ENCODE measurements at regions not wholly inside any gene's neighbourhood (a gene's known extent, or its start where the extent isn't known, plus 50 kb on each side); places are given as distances from the start of the nearest gene placed in this dataset.
A peak's percentile ranks its signal among the peaks of the same experiment; 100 is the strongest.

DNA sequence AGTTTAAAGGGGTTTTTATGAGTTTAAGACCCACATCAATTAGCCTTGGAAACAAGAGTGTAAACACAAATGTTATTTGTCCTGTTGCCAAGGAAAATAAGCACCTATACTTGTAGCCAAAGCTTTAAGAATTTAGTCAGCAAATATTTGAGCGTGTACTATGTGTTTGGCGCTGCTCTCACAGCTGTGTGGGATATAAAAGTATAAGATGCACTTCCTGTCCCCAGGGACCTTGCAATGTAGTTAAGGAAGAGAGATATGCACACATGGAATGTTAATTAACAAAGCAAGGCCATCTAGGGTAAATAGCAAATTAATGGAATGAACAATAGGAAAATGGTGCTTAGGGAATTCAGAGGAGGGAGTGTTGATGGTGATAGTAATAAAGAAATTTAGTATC is 134.9 kb upstream of the SRRM4 start (continued):
- TF ChIP-seq, protein P1, sequence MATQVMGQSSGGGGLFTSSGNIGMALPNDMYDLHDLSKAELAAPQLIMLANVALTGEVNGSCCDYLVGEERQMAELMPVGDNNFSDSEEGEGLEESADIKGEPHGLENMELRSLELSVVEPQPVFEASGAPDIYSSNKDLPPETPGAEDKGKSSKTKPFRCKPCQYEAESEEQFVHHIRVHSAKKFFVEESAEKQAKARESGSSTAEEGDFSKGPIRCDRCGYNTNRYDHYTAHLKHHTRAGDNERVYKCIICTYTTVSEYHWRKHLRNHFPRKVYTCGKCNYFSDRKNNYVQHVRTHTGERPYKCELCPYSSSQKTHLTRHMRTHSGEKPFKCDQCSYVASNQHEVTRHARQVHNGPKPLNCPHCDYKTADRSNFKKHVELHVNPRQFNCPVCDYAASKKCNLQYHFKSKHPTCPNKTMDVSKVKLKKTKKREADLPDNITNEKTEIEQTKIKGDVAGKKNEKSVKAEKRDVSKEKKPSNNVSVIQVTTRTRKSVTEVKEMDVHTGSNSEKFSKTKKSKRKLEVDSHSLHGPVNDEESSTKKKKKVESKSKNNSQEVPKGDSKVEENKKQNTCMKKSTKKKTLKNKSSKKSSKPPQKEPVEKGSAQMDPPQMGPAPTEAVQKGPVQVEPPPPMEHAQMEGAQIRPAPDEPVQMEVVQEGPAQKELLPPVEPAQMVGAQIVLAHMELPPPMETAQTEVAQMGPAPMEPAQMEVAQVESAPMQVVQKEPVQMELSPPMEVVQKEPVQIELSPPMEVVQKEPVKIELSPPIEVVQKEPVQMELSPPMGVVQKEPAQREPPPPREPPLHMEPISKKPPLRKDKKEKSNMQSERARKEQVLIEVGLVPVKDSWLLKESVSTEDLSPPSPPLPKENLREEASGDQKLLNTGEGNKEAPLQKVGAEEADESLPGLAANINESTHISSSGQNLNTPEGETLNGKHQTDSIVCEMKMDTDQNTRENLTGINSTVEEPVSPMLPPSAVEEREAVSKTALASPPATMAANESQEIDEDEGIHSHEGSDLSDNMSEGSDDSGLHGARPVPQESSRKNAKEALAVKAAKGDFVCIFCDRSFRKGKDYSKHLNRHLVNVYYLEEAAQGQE (IDR thresholded peaks at IDR 0.05; ENCODE audit: unreplicated experiment) = no peak

DNA sequence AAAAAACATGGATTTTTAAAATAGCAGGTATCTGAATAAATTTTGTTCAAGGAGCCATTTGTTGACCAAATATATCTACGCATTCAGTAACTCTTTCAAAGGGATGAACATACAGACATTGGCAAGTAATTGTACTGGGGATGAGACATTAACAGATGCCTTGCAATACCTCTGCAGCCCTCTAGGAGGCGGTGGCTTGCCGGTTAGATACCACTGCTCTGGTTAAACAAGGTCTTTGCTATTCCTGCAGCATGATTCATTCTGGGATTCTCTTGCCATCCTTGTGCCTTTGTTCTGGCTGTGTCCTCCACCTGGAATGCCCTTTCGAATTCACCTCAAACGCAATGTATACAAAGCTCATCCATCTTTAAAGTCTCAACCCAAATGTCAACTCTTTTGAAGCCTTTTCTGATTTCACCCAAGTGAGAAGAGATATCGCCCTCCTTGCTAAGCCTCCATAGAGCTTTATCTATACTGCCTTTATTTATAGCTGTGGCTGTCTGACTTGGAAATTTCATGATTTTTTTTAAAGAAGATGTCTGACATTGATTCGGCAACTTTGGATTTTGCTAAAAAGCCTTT is 131.0 kb upstream of the SRRM4 start:
- no peaks in the 10 kb centered on the region for H3K9me3 Mint-ChIP-seq
- no peak overlapping the region for H3K27ac ChIP-seq (ENCODE audit: low read depth)
- no peaks in the 10 kb centered on the region for H3K36me3 ChIP-seq (ENCODE audit: insufficient read depth)
- no peaks in the 10 kb centered on the region for H3K36me3 Mint-ChIP-seq (ENCODE audit: low read depth)
- no peaks in the 10 kb centered on the region for H3K27me3 ChIP-seq (ENCODE audit: insufficient read depth)
- ATAC-seq (peak; percentile 89), DNase-seq (ENCODE audit: low spot score) (peak; percentile 82)
- H3K79me2 ChIP-seq (replicated peaks; ENCODE audit: insufficient read depth) = no peaks in the 10 kb centered on the region
- H3K4me3 Mint-ChIP-seq = no peak overlapping the region
- no peak for TF ChIP-seq STAT1 (IDR thresholded peaks at IDR 0.05; ENCODE audit: unreplicated experiment)
- TF ChIP-seq, protein P2, sequence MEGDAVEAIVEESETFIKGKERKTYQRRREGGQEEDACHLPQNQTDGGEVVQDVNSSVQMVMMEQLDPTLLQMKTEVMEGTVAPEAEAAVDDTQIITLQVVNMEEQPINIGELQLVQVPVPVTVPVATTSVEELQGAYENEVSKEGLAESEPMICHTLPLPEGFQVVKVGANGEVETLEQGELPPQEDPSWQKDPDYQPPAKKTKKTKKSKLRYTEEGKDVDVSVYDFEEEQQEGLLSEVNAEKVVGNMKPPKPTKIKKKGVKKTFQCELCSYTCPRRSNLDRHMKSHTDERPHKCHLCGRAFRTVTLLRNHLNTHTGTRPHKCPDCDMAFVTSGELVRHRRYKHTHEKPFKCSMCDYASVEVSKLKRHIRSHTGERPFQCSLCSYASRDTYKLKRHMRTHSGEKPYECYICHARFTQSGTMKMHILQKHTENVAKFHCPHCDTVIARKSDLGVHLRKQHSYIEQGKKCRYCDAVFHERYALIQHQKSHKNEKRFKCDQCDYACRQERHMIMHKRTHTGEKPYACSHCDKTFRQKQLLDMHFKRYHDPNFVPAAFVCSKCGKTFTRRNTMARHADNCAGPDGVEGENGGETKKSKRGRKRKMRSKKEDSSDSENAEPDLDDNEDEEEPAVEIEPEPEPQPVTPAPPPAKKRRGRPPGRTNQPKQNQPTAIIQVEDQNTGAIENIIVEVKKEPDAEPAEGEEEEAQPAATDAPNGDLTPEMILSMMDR (conservative IDR thresholded peaks at IDR 0.05; ENCODE audit: low read depth in 2 of 2) = peak; percentile 86 to 88
- TF ChIP-seq JUNB (IDR thresholded peaks at IDR 0.05; ENCODE audit: unreplicated experiment) = no peak
- H3K9me2 ChIP-seq (ENCODE audit: insufficient read depth) = peaks cover 4% of the 10 kb centered on the region; the same call in 1 of the 2 replicates
- H3K27me3 Mint-ChIP-seq (ENCODE audit: insufficient read depth, low read depth, poor library complexity) = no peaks in the 10 kb centered on the region
- no peaks in the 10 kb centered on the region for H4K20me1 ChIP-seq (replicated peaks; ENCODE audit: insufficient read depth)
- H3K4me3 ChIP-seq = no peak overlapping the region
- H3K4me2 ChIP-seq = no peak overlapping the region
- H3F3A ChIP-seq (replicated peaks; ENCODE audit: low read depth) = no peaks in the 10 kb centered on the region
- H2AFZ ChIP-seq = no peak overlapping the region
- no peak overlapping the region for H3K27ac Mint-ChIP-seq
- peaks cover 12% of the 10 kb centered on the region for H3K4me1 Mint-ChIP-seq
- H3K4me1 ChIP-seq (ENCODE audit: insufficient read depth) = peaks cover 4% of the 10 kb centered on the region; the same call in 1 of the 2 replicates

DNA sequence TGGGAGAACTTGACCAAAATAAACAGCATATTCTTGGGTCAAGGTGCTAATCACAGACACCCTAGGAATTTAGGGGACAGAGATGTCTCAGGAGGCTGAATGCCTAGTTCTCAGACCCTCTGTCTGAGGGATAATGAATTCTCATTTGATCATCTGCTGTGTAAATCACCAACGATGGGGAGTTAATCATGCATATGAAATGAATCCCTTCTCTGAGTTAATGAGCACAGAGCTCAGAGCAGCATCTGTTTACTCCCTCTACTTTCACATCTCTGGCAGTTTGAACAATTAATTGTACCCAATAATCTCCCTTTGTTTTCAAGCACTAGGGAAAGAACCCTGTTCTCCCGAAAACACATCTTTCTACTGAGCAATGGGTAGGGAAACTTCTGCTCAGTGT is 129.4 kb upstream of the SRRM4 start:
- Histone ChIP-seq H3K4me1 (ENCODE audit: insufficient read depth) (peaks cover 4% of the 10 kb centered on the region; the same call in 1 of the 2 replicates), H2AFZ (no peak overlapping the region), H3K9me2 (ENCODE audit: insufficient read depth) (peaks cover 4% of the 10 kb centered on the region; the same call in 1 of the 2 replicates), H3K27me3 (ENCODE audit: insufficient read depth) (no peaks in the 10 kb centered on the region), H3K4me2 (no peak overlapping the region), H4K20me1 (replicated peaks; ENCODE audit: insufficient read depth) (no peaks in the 10 kb centered on the region), H3K79me2 (replicated peaks; ENCODE audit: insufficient read depth) (no peaks in the 10 kb centered on the region), H3K4me3 (no peak overlapping the region), H3K27ac (ENCODE audit: low read depth) (no peak overlapping the region), H3F3A (replicated peaks; ENCODE audit: low read depth) (no peaks in the 10 kb centered on the region), H3K36me3 (ENCODE audit: insufficient read depth) (no peaks in the 10 kb centered on the region)
- ATAC-seq (no peak), DNase-seq (ENCODE audit: low spot score) (no peak)
- no peak overlapping the region for H3K27ac Mint-ChIP-seq
- TF ChIP-seq, protein P3, sequence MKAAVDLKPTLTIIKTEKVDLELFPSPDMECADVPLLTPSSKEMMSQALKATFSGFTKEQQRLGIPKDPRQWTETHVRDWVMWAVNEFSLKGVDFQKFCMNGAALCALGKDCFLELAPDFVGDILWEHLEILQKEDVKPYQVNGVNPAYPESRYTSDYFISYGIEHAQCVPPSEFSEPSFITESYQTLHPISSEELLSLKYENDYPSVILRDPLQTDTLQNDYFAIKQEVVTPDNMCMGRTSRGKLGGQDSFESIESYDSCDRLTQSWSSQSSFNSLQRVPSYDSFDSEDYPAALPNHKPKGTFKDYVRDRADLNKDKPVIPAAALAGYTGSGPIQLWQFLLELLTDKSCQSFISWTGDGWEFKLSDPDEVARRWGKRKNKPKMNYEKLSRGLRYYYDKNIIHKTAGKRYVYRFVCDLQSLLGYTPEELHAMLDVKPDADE (IDR thresholded peaks at IDR 0.05) = no peak
- peaks cover 15% of the 10 kb centered on the region for H3K4me1 Mint-ChIP-seq
- no peak overlapping the region for H3K4me3 Mint-ChIP-seq
- H3K36me3 Mint-ChIP-seq (ENCODE audit: low read depth) = no peaks in the 10 kb centered on the region
- H3K9me3 Mint-ChIP-seq = no peaks in the 10 kb centered on the region
- H3K27me3 Mint-ChIP-seq (ENCODE audit: insufficient read depth, low read depth, poor library complexity) = no peaks in the 10 kb centered on the region

Data from GM23338 (cell line).